ENCODE measurements at regions not wholly inside any gene's neighbourhood (a gene's known extent, or its start where the extent isn't known, plus 50 kb on each side); places are given as distances from the start of the nearest gene placed in this dataset.

DNA sequence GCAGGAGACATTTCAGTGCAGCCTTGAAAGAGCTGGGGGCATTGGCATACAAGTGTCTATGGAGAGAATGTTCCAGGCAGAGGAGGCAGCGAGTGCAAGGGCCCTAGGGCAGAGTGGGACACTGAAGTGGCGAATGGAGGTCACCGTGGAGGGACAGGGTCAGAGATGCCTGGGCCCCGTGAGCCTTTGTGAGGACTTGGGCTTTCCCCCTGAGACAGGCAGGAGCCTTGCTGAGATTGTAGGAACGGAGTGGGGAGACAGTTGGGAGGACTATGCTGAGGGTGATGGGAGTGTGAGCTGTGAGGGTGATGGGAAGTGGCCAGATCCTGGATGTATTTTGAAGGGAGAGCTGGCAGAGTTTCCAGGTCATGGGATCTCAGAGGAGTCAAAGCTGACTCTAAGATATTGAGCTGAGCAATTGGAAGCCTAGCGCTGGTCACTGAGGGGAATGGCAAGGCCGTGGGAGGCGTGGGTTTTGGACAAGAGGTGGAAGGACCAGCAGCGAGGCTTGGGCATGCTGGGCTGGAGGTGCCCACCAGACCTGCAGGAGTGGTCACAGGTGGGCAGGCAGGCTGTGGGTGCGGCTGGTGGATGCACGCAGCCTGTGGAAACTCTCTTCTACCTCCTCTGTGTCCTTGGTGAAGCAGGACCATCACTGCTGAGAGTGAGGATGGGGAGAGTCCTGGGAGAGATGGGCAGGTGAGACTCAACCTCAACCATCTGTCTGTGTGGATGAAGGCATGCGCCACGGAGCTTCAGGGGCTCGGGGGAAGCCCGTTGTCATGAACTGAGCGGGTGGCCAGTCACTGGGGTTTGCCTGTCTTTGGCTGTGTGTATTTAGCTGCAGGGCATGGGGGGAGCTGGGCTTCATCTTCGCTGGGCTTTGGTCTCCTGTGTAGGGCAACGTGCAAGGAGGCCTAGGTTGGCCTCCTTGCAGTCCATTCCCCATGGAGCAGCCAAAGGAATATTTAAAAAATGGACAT lies 241.2 kb upstream of the HS6ST1 start (continued):
- TF ChIP-seq FUBP1 (CRISPR knock-in tag; IDR thresholded peaks at IDR 0.05; ENCODE audit: borderline replicate concordance) (no peak), ZNF12 (CRISPR knock-in tag; IDR thresholded peaks at IDR 0.05) (no peak), DNMT3B (CRISPR knock-in tag; conservative IDR thresholded peaks at IDR 0.05) (no peak), ATF7 (IDR thresholded peaks at IDR 0.05) (no peak), ATF7 (CRISPR knock-in tag; IDR thresholded peaks at IDR 0.05) (no peak), HNRNPH1 (optimal IDR thresholded peaks at IDR 0.05; ENCODE audit: low read depth, low read length) (no peak), ZNF607 (CRISPR knock-in tag; IDR thresholded peaks at IDR 0.05; ENCODE audit: borderline replicate concordance) (no peak), ZNF292 (CRISPR knock-in tag; IDR thresholded peaks at IDR 0.05; ENCODE audit: borderline replicate concordance, low read depth) (no peak), SRF (IDR thresholded peaks at IDR 0.05; ENCODE audit: low read depth, low read length) (no peak), ZNF232 (CRISPR knock-in tag; IDR thresholded peaks at IDR 0.05; ENCODE audit: borderline replicate concordance) (no peak), ZNF574 (CRISPR knock-in tag; IDR thresholded peaks at IDR 0.05) (no peak), ZNF550 (CRISPR knock-in tag; IDR thresholded peaks at IDR 0.05; ENCODE audit: borderline replicate concordance) (no peak), CREB1 (IDR thresholded peaks at IDR 0.05) (no peak), CREB1 (CRISPR knock-in tag; IDR thresholded peaks at IDR 0.05) (no peak), CENPBD1 (CRISPR knock-in tag; IDR thresholded peaks at IDR 0.05; ENCODE audit: borderline replicate concordance, low read depth) (no peak), CENPX (CRISPR knock-in tag; IDR thresholded peaks at IDR 0.05) (no peak)
- TF ChIP-seq, protein P1, sequence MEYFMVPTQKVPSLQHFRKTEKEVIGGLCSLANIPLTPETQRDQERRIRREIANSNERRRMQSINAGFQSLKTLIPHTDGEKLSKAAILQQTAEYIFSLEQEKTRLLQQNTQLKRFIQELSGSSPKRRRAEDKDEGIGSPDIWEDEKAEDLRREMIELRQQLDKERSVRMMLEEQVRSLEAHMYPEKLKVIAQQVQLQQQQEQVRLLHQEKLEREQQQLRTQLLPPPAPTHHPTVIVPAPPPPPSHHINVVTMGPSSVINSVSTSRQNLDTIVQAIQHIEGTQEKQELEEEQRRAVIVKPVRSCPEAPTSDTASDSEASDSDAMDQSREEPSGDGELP (IDR thresholded peaks at IDR 0.05; ENCODE audit: borderline replicate concordance, low read depth) = no peak
